ENCODE measurements at regions not wholly inside any gene's neighbourhood (a gene's known extent, or its start where the extent isn't known, plus 50 kb on each side); places are given as distances from the start of the nearest gene placed in this dataset.

DNA sequence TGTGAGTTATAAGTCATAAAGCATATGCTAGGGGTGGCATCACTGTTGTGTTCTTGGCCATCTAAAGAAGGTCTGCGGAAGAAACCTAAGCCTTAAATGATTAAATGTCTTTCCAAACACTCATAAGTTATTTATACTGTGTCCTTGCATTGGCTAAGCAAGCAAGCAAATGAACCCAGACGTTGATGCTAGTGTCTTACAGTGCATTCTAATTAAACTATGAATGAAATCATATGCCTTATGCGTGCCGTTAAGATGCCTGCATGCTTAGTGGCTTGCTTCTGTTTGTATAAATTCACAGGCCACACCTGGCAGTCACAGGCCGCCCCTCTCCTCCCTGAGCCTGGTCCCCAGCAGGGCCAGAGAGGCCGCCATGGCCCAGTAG, 49.9 kb downstream of the RIN2 start:
- WGBS: 77% methylated on average over 6 of the region's 6 CpGs

GRCh38 chr20:19808498-19808897, 50.4 kb downstream of the RIN2 start:
- Histone ChIP-seq H2AK5ac (ENCODE audit: low read length, severe bottlenecking) (peak overlapping the region; percentile 24), H2BK12ac (ENCODE audit: low read length in 2 of 2) (no peak overlapping the region), H2AFZ (ENCODE audit: low read depth, low read length) (no peak overlapping the region), H3K4ac (ENCODE audit: low read depth in 1 of 2, low read length in 2 of 2) (no peak overlapping the region), H3K9me3 (ENCODE audit: control insufficient read depth, low read length) (no peaks in the 10 kb centered on the region), H3K27me3 (ENCODE audit: control insufficient read depth in 1 of 2, insufficient read depth in 1 of 2, low read length in 2 of 2) (no peaks in the 10 kb centered on the region), H2BK15ac (ENCODE audit: low read depth, poor library complexity, severe bottlenecking) (no peak overlapping the region), H3K23ac (ENCODE audit: low read length in 2 of 2) (no peak overlapping the region), H3K27ac (ENCODE audit: low read length, poor library complexity, severe bottlenecking) (peak overlapping the region; percentile 12), H3K4me1 (ENCODE audit: control insufficient read depth, insufficient read depth, low read depth, low read length) (peaks cover 18% of the 10 kb centered on the region), H3K36me3 (ENCODE audit: control insufficient read depth in 1 of 2, insufficient read depth in 2 of 2, low read depth in 1 of 2, low read length in 2 of 2) (peaks cover 11 to 25% of the 10 kb centered on the region in 2 experiments), H2BK120ac (ENCODE audit: low read depth, low read length) (no peak overlapping the region), H3K4me3 (ENCODE audit: insufficient read depth in 1 of 2, low read depth in 1 of 2, low read length in 2 of 2) (no peak overlapping the region), H4K8ac (ENCODE audit: low read length) (no peak overlapping the region), H4K91ac (ENCODE audit: low read length) (no peak overlapping the region), H3K9ac (ENCODE audit: low read length) (no peak overlapping the region), H3K14ac (ENCODE audit: low read length in 2 of 2) (no peak overlapping the region), H3K18ac (ENCODE audit: low read depth in 1 of 2, low read length in 2 of 2) (peak overlapping the region in 1 of 2 experiments; percentile 55), H3K79me1 (replicated peaks; ENCODE audit: low read length, poor library complexity, severe bottlenecking) (peaks cover 16% of the 10 kb centered on the region), H3K4me2 (ENCODE audit: low read length, poor library complexity, severe bottlenecking) (no peak overlapping the region), H2BK5ac (ENCODE audit: low read depth, low read length, poor library complexity, severe bottlenecking) (peak overlapping the region; percentile 9)
- WGBS: 93% methylated on average over 8 of the region's 8 CpGs
- no peak for DNase-seq

More for the DNA sequence above, 49.9 kb downstream of the RIN2 start:
- peaks cover 11 to 30% of the 10 kb centered on the region in 2 experiments for H3K36me3 ChIP-seq (ENCODE audit: control insufficient read depth in 1 of 2, insufficient read depth in 2 of 2, low read depth in 1 of 2, low read length in 2 of 2)
- H2AK5ac ChIP-seq (ENCODE audit: low read length, severe bottlenecking): peak overlapping the region; percentile 23
- H3K79me1 ChIP-seq (replicated peaks; ENCODE audit: low read length, poor library complexity, severe bottlenecking): peaks cover 16% of the 10 kb centered on the region
- H4K91ac ChIP-seq (ENCODE audit: low read length): peak overlapping the region; percentile 19
- no peak overlapping the region for H3K4me2 ChIP-seq (ENCODE audit: low read length, poor library complexity, severe bottlenecking)
- no peak overlapping the region for H3K4ac ChIP-seq (ENCODE audit: low read depth in 1 of 2, low read length in 2 of 2)
- no peak overlapping the region for H3K9ac ChIP-seq (ENCODE audit: low read length)
- H2BK12ac ChIP-seq (ENCODE audit: low read length in 2 of 2): peak overlapping the region; percentile 3 to 70
- H3K23ac ChIP-seq (ENCODE audit: low read length in 2 of 2): no peak overlapping the region
- peak overlapping the region; percentile 9 for H2BK5ac ChIP-seq (ENCODE audit: low read depth, low read length, poor library complexity, severe bottlenecking)
- H2BK15ac ChIP-seq (ENCODE audit: low read depth, poor library complexity, severe bottlenecking): no peak overlapping the region
- no peak for DNase-seq
- no peak overlapping the region for H2BK120ac ChIP-seq (ENCODE audit: low read depth, low read length)
- peak overlapping the region; percentile 12 for H3K27ac ChIP-seq (ENCODE audit: low read length, poor library complexity, severe bottlenecking)
- H3K18ac ChIP-seq (ENCODE audit: low read depth in 1 of 2, low read length in 2 of 2): peak overlapping the region; percentile 52 to 55
- peaks cover 18% of the 10 kb centered on the region for H3K4me1 ChIP-seq (ENCODE audit: control insufficient read depth, insufficient read depth, low read depth, low read length)
- no peak overlapping the region for H2AFZ ChIP-seq (ENCODE audit: low read depth, low read length)
- H3K14ac ChIP-seq (ENCODE audit: low read length in 2 of 2): no peak overlapping the region
- no peak overlapping the region for H3K4me3 ChIP-seq (ENCODE audit: insufficient read depth in 1 of 2, low read depth in 1 of 2, low read length in 2 of 2)
- H3K27me3 ChIP-seq (ENCODE audit: control insufficient read depth in 1 of 2, insufficient read depth in 1 of 2, low read length in 2 of 2): no peaks in the 10 kb centered on the region
- H3K9me3 ChIP-seq (ENCODE audit: control insufficient read depth, low read length): peaks cover 3% of the 10 kb centered on the region
- peak overlapping the region; percentile 52 for H4K8ac ChIP-seq (ENCODE audit: low read length)

DNA sequence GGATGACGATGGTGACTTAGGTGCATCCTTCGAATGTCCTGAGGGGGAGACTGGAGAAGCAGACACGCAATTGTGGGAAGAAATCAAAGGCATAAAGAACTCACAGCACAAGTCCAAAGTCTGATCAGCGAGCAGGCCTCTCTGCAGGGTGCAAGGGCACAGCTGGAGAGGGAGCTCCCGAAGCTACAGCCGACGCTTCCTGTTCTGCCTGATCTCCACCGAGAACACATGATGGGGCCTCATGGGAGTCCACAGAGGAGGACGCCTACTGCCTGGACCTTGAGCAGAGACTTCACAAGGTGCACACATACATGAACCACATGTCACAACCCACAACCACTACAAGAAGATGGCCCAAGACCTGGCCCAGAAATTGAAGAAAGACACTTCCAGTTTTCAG, 51.4 kb downstream of the RIN2 start:
- no peak overlapping the region for H3K27ac ChIP-seq (ENCODE audit: low read length, poor library complexity, severe bottlenecking)
- H4K8ac ChIP-seq (ENCODE audit: low read length): no peak overlapping the region
- H2BK15ac ChIP-seq (ENCODE audit: low read depth, poor library complexity, severe bottlenecking): peak overlapping the region; percentile 31
- WGBS: 97% methylated on average over 9 of the region's 9 CpGs
- peak overlapping the region; percentile 24 for H2AK5ac ChIP-seq (ENCODE audit: low read length, severe bottlenecking)
- no peak overlapping the region for H3K9ac ChIP-seq (ENCODE audit: low read length)
- peak overlapping the region; percentile 9 for H4K91ac ChIP-seq (ENCODE audit: low read length)
- H2BK12ac ChIP-seq (ENCODE audit: low read length in 2 of 2): no peak overlapping the region
- no peak overlapping the region for H3K18ac ChIP-seq (ENCODE audit: low read depth in 1 of 2, low read length in 2 of 2)
- peaks cover 17% of the 10 kb centered on the region for H3K79me1 ChIP-seq (replicated peaks; ENCODE audit: low read length, poor library complexity, severe bottlenecking)
- no peak overlapping the region for H2BK120ac ChIP-seq (ENCODE audit: low read depth, low read length)
- peaks cover 21% of the 10 kb centered on the region for H3K4me1 ChIP-seq (ENCODE audit: control insufficient read depth, insufficient read depth, low read depth, low read length)
- H3K4me2 ChIP-seq (ENCODE audit: low read length, poor library complexity, severe bottlenecking): no peak overlapping the region
- H3K9me3 ChIP-seq (ENCODE audit: control insufficient read depth, low read length): no peaks in the 10 kb centered on the region
- no peak overlapping the region for H3K4me3 ChIP-seq (ENCODE audit: insufficient read depth in 1 of 2, low read depth in 1 of 2, low read length in 2 of 2)
- no peak overlapping the region for H2AFZ ChIP-seq (ENCODE audit: low read depth, low read length)
- no peak overlapping the region for H2BK5ac ChIP-seq (ENCODE audit: low read depth, low read length, poor library complexity, severe bottlenecking)
- no peak overlapping the region for H3K14ac ChIP-seq (ENCODE audit: low read length in 2 of 2)
- H3K27me3 ChIP-seq (ENCODE audit: control insufficient read depth in 1 of 2, insufficient read depth in 1 of 2, low read length in 2 of 2): no peaks in the 10 kb centered on the region
- no peak overlapping the region for H3K23ac ChIP-seq (ENCODE audit: low read length in 2 of 2)
- H3K4ac ChIP-seq (ENCODE audit: low read depth in 1 of 2, low read length in 2 of 2): no peak overlapping the region
- DNase-seq: no peak
- H3K36me3 ChIP-seq (ENCODE audit: control insufficient read depth in 1 of 2, insufficient read depth in 2 of 2, low read depth in 1 of 2, low read length in 2 of 2): peaks cover 11 to 19% of the 10 kb centered on the region in 2 experiments

DNA sequence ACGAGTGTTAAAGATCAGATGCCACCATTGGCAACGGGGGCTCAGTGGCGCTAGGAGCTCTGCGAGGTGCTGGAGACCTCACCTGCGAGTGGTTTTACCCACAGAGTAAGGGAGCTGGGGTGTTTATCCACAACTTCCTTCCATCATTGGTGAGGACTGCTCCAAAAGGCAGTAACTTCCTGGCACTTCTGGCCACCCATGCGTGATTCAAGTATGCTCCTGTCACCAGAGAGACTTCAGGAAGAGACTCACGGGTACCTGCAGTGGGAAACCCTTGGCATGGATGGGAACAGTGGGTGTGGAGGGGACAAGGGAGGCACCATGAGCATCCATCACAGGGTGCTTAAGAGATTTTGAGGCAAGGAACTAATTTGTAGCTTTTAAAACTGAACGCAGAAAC, 53.2 kb downstream of the RIN2 start:
- H3K18ac ChIP-seq (ENCODE audit: low read depth in 1 of 2, low read length in 2 of 2): peak overlapping the region; percentile 14 to 31
- no peak for DNase-seq
- H3K14ac ChIP-seq (ENCODE audit: low read length in 2 of 2): no peak overlapping the region
- H2BK120ac ChIP-seq (ENCODE audit: low read depth, low read length): peak overlapping the region; percentile 0
- H3K9me3 ChIP-seq (ENCODE audit: control insufficient read depth, low read length): no peaks in the 10 kb centered on the region
- H3K27ac ChIP-seq (ENCODE audit: low read length, poor library complexity, severe bottlenecking): no peak overlapping the region
- no peak overlapping the region for H3K4me2 ChIP-seq (ENCODE audit: low read length, poor library complexity, severe bottlenecking)
- no peak overlapping the region for H3K4ac ChIP-seq (ENCODE audit: low read depth in 1 of 2, low read length in 2 of 2)
- 93% methylated on average over 7 of the region's 8 CpGs for WGBS
- no peak overlapping the region for H4K8ac ChIP-seq (ENCODE audit: low read length)
- no peak overlapping the region for H4K91ac ChIP-seq (ENCODE audit: low read length)
- H2BK12ac ChIP-seq (ENCODE audit: low read length in 2 of 2): peak overlapping the region; percentile 50 to 91
- H3K23ac ChIP-seq (ENCODE audit: low read length in 2 of 2): no peak overlapping the region
- H3K4me1 ChIP-seq (ENCODE audit: control insufficient read depth, insufficient read depth, low read depth, low read length): peaks cover 23% of the 10 kb centered on the region
- peaks cover 17% of the 10 kb centered on the region for H3K79me1 ChIP-seq (replicated peaks; ENCODE audit: low read length, poor library complexity, severe bottlenecking)
- no peak overlapping the region for H3K9ac ChIP-seq (ENCODE audit: low read length)
- no peak overlapping the region for H3K4me3 ChIP-seq (ENCODE audit: insufficient read depth in 1 of 2, low read depth in 1 of 2, low read length in 2 of 2)
- H3K36me3 ChIP-seq (ENCODE audit: control insufficient read depth in 1 of 2, insufficient read depth in 2 of 2, low read depth in 1 of 2, low read length in 2 of 2): peaks cover 11 to 14% of the 10 kb centered on the region in 2 experiments
- no peak overlapping the region for H2BK5ac ChIP-seq (ENCODE audit: low read depth, low read length, poor library complexity, severe bottlenecking)
- H3K27me3 ChIP-seq (ENCODE audit: control insufficient read depth in 1 of 2, insufficient read depth in 1 of 2, low read length in 2 of 2): no peaks in the 10 kb centered on the region
- no peak overlapping the region for H2AFZ ChIP-seq (ENCODE audit: low read depth, low read length)
- peak overlapping the region; percentile 21 for H2AK5ac ChIP-seq (ENCODE audit: low read length, severe bottlenecking)
- no peak overlapping the region for H2BK15ac ChIP-seq (ENCODE audit: low read depth, poor library complexity, severe bottlenecking)
